Activated gamma-delta T cell treated with Interleukin-2 at 50 U/mL for 16 hours (primary cell): ENCODE measurements at regions not wholly inside any gene's neighbourhood (a gene's known extent, or its start where the extent isn't known, plus 50 kb on each side); places are given as distances from the start of the nearest gene placed in this dataset.

ENCODE experiments used
- DNase-seq: peaks from one replicate; pipeline ENCODE4 v3.0.0-alpha.2; 2020

GRCh38 chr7:86970986-86971385, 88.5 kb downstream of the ELAPOR2 start:
- no peak for DNase-seq

GRCh38 chr7:86970547-86970946, 88.9 kb downstream of the ELAPOR2 start:
- DNase-seq: no peak

- DNase-seq: no peak
Measured at GRCh38 chr7:86969865-86970264, 89.6 kb downstream of the ELAPOR2 start.

- DNase-seq: no peak
Measured at GRCh38 chr7:86968618-86969017, 90.8 kb downstream of the ELAPOR2 start.

GRCh38 chr7:86966916-86967315, 92.5 kb downstream of the ELAPOR2 start:
- DNase-seq: no peak

- DNase-seq: no peak
Measured at GRCh38 chr7:86965727-86966120, 93.7 kb downstream of the ELAPOR2 start.

- no peak for DNase-seq
Measured at GRCh38 chr7:86964973-86965726, 94.3 kb downstream of the ELAPOR2 start.

GRCh38 chr7:86963599-86964230, 95.7 kb downstream of the ELAPOR2 start:
- DNase-seq: no peak

GRCh38 chr7:86962623-86963022, 96.8 kb downstream of the ELAPOR2 start:
- DNase-seq: no peak

- no peak for DNase-seq
Measured at GRCh38 chr7:86961686-86962085, 97.8 kb downstream of the ELAPOR2 start.

- DNase-seq: no peak
Measured at GRCh38 chr7:86958380-86958779, 101.1 kb downstream of the ELAPOR2 start.

GRCh38 chr7:86956567-86956966, 102.9 kb downstream of the ELAPOR2 start:
- DNase-seq: no peak

GRCh38 chr7:86955895-86956503, 103.5 kb downstream of the ELAPOR2 start:
- no peak for DNase-seq

- no peak for DNase-seq
Measured at GRCh38 chr7:86954971-86955370, 104.5 kb downstream of the ELAPOR2 start.

GRCh38 chr7:86953653-86954336, 105.7 kb downstream of the ELAPOR2 start:
- no peak for DNase-seq

- no peak for DNase-seq
Measured at GRCh38 chr7:86953219-86953618, 106.2 kb downstream of the ELAPOR2 start.

GRCh38 chr7:86951895-86952294, 107.6 kb downstream of the ELAPOR2 start:
- no peak for DNase-seq

GRCh38 chr7:86950944-86951343, 108.5 kb downstream of the ELAPOR2 start:
- DNase-seq: no peak

- no peak for DNase-seq
Measured at GRCh38 chr7:86950360-86950759, 109.1 kb downstream of the ELAPOR2 start.

- no peak for DNase-seq
Measured at GRCh38 chr7:86949779-86950260, 109.6 kb downstream of the ELAPOR2 start.

- no peak for DNase-seq
Measured at GRCh38 chr7:86949052-86949778, 110.2 kb downstream of the ELAPOR2 start.

- no peak for DNase-seq
Measured at GRCh38 chr7:86947929-86948328, 111.5 kb downstream of the ELAPOR2 start.

GRCh38 chr7:86943447-86943846, 116.0 kb downstream of the ELAPOR2 start:
- DNase-seq: no peak
